DOHH2 (cell line): ENCODE measurements at regions not wholly inside any gene's neighbourhood (a gene's known extent, or its start where the extent isn't known, plus 50 kb on each side); places are given as distances from the start of the nearest gene placed in this dataset.

Source experiments
- CTCF ChIP-seq: fragments of 200-600 bp; sonication (generic); IDR thresholded peaks from one replicate; pipeline ENCODE4 v1.5.1; 2014; ENCODE audit warnings: antibody characterized with exemption, mild to moderate bottlenecking, low read depth, low read length; ENCODE audit not compliant: poor library complexity, severe bottlenecking
- EZH2phosphoT487 ChIP-seq: fragments of 200-600 bp; sonication (generic); IDR thresholded peaks from 2 replicates; pipeline ENCODE4 v1.6.1; 2017; ENCODE audit warnings: borderline replicate concordance, mild to moderate bottlenecking, antibody characterized with exemption, low read length, moderate library complexity, mixed read lengths

- no peak for TF ChIP-seq CTCF
- TF ChIP-seq EZH2phosphoT487: no peak
Measured at GRCh38 chr18:70522183-70522680, 233.4 kb downstream of the SOCS6 start.
